OCI-M1 (cell line): ENCODE measurements at regions not wholly inside any gene's neighbourhood (a gene's known extent, or its start where the extent isn't known, plus 50 kb on each side); places are given as distances from the start of the nearest gene placed in this dataset.

Experiments used
- DNase-seq: peaks from one replicate; lab custom pipeline; 2025; lab: John Stamatoyannopoulos, UW

DNA sequence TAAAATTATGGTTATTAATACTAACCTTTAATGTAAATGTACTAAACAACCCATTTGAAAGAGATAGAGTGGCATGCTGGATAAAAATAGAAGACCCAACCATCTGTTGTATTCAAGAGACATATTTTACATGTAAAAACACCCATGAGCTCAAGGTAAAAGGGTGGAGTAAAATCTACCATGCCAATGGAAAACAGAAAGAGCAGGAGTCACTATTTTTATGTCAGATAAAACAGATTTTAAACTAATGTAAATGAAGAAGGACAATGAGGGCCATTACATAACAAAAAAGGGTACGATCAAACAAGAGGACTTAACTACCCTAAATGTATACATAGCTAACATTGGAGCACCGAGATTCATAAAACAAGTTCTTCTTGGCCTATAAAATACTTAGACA, 66.3 kb downstream of the ITM2A start:
- no peak for DNase-seq

DNA sequence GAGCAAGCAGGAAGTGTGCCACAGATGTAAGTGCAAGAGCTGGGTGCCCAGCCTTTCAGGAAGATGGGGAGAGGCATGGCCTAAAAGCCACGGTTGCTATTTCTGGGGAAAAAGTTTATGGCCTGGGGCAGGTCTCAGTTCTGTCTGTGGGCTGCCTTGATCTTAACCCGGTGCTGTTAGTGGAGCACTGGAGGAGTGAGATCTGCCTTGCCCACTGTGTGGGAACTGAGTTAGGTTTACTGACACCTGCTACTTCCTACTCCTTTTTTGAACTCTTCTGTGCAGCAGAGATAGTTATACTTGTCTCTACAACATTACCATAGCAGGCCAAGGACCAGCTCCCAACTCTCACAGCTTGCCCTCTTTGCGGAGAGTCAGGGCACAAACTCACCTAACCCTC, 76.5 kb downstream of the ITM2A start:
- DNase-seq: no peak

DNA sequence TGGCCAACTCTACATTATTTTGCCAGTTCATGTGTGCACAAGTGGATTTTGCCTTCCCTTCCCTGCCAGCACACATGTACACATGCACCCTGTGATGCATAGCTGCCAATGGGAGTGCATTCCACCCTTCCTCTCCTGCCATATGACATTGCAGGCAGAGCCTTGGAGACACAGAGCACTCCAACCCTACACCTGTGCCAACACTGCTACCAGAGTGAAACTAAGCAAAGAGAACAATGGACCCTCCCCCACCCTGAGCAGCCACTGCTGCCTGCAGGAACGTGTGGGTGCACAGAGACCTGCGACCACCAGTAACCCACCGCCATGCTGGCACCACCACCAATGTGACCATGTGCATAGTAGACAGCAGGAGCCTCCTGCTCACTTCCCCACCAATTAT, 78.4 kb downstream of the ITM2A start:
- no peak for DNase-seq

DNA sequence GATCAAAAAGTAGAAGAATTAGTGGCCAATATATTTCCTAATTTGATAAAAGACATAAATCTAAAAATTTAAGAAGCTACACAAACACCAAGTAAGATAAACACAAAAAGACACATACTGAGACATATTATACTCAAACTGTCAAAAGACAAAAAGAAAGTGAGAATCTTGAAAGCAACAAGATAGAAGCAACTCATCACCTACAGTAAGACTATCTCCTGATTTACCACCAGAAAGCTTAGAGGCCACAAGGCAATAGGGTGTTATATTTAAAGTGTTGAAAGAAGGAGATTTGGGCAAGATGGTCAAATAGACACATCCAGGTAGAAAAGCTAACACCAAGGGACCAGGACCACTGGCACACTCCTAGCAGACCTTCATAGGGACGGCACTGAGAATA, 79.4 kb downstream of the ITM2A start:
- DNase-seq: no peak

DNA sequence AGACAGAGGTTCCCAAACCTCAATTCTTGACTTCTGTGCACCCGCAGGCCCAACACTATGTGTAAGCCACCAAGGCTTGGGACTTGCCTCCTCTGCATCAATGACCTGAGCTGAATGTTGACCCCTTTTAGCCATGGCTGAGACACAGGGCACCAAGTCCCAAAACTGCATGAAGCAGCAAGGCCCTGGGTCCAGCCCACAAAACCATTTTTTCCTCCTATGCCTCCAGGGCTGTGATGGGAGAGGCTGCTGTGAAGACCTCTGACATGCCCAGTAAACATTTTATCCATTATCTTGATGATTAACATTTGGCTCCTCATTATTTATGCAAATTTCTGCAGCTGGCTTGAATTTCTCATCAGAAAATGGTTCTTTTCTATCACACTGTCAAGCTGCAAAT, 85.4 kb downstream of the ITM2A start:
- no peak for DNase-seq

DNA sequence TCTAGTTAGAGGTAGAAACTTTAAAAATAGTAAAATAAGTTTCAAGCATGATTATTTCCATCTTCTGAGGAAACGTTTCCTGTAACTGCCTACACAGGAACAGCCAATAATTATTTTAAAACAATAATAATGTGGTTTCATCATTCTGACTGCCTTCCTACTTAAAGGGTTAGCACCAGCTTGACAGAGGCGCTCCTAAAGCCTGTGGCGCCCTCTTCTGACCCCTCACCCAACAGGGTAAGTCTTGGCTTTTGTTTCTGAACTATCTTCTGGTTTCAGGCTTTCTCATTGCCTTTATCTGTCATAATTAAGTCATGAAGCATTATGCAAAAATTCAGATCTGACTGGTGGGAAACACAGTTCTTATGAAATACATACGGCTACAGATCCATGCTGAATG, 96.7 kb downstream of the ITM2A start:
- peak; percentile 83 for DNase-seq

DNA sequence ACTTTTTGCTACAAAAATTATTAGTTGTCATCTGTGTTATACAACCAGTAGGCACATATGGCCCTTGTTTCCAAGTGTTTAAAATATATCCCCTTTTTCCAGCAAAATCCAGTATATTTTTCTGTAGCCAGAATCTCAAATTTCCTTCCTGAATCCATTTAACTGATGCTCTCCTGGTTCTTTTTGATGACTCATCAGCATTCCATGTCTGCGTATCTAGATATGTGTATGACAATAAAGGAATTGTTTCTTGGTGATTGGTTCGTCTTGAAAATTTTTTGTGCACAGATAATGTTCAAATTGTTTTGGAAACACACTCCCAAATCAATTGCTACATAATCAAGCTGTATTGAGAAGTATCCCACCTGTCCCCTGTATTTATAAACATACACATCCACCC, 98.3 kb downstream of the ITM2A start:
- no peak for DNase-seq

DNA sequence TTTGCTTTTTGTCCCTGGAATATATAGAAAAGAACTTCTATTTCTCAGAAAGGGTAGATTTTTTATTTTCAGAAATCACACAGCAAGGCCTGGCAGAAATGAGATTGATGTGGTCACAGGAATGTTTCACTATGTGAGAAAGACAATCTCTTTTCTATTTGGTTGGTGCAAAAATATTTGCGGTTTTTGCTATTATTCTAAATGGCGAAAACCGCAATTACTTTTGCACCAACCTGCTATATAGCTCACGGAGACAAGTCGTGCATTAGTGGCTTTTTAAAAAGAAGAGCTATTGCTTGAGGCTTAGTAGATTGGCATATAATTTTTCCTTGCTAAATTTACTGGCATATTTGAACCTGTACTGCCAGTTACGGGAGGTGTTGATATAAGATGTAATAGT, 100.4 kb downstream of the ITM2A start:
- DNase-seq: no peak

DNA sequence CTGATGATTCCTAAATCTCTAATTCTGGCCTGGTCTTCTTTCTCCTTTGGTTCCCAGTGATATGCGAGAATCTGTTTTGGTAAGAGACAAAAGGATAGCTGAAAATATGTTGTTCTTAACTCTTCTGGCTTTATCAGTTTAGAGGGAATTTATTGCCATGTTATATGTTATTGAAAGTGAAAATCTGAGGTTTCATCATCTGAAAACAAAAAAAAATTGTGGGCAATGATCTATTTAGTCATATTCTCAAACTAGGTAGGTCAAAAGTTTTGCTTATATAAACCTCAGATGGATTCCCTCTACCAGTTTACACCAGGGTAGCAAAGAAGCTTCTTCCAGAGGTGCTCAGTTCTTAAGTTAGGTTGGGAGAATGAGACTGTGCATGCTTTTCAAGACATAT, 103.6 kb downstream of the ITM2A start:
- DNase-seq: no peak

DNA sequence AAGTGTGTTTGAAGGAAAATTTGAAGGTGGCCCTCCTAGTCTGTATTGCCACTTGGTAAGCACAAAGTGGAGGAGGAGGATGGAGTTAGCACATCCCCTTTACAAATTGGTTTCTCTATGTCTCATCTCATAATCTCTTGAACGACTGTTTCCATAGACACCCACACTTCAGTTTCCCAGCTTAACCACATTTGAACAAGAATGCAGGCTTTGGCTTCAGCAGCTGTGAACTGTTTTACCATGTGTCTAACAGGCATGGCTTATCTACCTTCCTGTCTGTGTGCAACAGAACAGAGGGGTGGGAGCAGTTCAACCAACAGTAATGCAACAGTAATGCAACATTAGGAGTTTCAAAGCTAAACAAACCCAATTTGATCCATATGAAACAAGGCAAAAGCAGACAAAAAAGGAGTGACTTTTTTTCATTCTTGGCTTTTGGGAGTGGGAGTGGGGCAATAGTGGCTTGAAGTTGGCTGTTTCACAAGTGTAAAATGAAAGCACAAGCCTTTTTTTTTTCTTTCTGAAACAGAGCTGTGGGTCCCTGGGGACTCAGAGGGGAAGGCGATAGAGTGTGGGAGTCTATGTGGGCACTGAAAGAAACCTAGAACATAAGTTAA, 108.0 kb downstream of the ITM2A start:
- peak; percentile 87 for DNase-seq

DNA sequence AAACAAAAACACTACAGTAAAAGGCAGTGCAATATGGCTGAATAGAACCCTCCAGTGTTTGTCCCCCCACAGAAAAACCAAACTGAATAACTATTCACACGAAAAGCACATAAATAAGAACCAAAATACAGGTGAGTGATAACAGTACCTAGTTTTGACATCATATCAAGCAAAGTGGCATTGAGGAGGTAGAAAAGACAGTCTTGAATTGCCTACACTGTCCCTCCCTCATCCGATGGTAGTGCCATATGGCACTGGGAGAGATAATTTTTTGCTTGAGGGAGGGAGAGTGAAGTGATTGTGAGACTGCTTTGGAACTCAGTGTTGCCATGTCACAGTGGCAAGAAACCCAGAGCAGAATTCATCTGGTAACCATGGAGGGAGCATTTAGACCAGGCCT, 99.2 kb downstream of the GPR174 start:
- DNase-seq: no peak

DNA sequence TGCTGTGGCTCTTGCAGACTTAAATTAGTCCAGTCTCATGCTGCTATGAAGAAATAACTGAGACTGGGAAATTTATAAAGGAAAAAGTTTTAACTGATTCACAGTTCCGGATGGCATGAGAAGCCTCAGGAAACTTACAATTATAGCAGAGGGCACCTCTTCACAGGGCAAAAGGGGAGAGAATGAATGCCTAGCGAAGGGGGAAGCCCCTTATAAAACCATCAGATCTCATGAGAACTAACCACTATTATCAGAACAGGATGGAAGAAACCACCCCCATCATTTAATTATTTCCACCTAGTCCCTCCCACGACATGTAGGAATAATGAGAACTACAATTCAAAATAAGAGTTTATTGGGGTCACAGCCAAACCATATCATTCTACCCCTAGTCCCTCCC, 91.4 kb downstream of the GPR174 start:
- DNase-seq: no peak

DNA sequence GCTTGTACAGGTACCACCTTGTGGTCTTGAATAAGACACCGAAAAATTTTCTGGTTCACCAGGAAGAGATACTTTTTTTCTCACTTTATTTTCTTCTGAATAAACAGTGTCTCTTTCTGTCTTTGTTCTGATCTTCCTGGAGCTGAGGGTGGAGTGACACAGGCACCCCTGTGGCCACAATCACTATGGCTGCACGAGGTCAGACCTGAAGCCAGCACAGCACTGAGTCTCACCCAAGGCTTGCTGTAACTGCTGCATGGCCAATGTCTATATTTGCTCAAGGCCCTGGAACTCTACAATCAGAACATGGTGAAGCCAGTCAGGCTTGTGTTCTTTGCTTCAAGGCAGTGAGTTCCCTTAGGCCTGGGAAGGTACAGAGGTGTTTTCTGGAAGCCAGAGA, 87.2 kb downstream of the GPR174 start:
- no peak for DNase-seq
